ENCODE measurements at regions not wholly inside any gene's neighbourhood (a gene's known extent, or its start where the extent isn't known, plus 50 kb on each side); places are given as distances from the start of the nearest gene placed in this dataset.
A peak's percentile ranks its signal among the peaks of the same experiment; 100 is the strongest.

DNA sequence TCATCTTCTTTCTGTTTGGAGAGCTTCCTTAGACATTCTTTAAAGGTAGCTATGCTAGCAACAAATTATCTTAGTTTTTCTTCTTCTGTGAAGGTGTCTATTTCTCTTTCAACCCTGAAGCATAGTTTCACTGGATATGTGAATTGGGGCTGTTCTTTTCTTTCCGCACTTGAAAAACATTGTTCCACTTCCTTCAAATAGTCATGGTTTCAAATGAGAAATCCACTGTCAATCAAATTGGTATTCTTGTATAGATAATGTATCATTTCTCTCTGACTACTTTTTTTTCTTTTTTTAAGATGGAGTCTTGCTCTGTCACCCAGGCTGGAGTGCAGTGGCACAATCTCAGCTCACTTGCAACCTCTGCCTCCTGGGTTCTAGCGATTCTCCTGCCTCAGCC lies 254.0 kb downstream of the ANAPC1 start:
- Mint-ChIP-seq H3K36me3 (ENCODE audit: insufficient read depth) (peaks cover 3% of the 10 kb centered on the region), H3K4me1 (ENCODE audit: low read depth) (peaks cover 31% of the 10 kb centered on the region), H3K9me3 (peaks cover 38% of the 10 kb centered on the region), H3K27me3 (ENCODE audit: low read depth) (peaks cover 4% of the 10 kb centered on the region), H3K4me3 (no peak overlapping the region)
- DNase-seq, result no peak
- ATAC-seq, result no peak

DNA sequence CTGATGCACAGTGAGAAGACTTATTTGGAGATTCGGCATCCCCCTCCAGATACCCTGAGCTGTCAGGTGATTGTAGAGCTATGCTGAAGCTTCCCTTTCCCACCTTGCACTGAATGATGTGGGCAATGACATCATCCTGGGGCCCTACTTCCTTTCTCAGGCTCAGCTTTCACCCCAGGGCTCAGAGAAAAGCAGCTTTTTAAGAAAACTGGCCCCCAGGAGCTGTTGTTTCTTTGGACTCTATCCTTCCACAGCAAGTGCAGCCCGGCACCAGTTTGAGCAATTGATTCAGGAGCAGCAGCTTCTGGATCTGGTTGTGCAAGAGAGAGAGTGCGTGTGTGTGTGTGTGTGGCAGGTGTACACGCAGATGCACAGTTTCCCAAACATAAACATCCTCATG lies 251.3 kb downstream of the ANAPC1 start:
- ATAC-seq (peak; percentile 70 to 73), DNase-seq (no peak)
- no peak overlapping the region for H3K4me3 Mint-ChIP-seq
- H3K27me3 Mint-ChIP-seq (ENCODE audit: low read depth), result peaks cover 5% of the 10 kb centered on the region
- H3K9me3 Mint-ChIP-seq, result peaks cover 26% of the 10 kb centered on the region
- H3K4me1 Mint-ChIP-seq (ENCODE audit: low read depth), result peaks cover 17% of the 10 kb centered on the region
- H3K36me3 Mint-ChIP-seq (ENCODE audit: insufficient read depth), result peaks cover 3% of the 10 kb centered on the region

DNA sequence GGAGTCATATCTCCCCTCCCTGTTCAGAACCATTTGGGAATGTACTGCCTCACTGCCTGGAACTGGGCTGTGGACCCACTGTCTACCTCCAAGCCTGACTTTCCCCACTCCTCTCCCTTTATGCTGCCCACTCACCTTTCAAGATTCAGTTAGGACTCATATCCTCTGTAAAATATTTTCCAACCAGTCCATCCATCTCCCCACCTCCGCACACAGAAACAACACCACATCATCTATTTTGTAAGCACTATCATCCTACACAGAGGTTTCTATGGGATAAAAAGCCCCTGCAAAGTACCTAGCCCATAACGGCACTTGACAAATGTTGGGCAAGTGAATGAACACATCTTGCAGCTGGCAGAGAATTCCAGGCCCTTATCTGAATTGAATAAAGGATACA lies 250.8 kb downstream of the ANAPC1 start:
- peaks cover under 1% of the 10 kb centered on the region for H3K36me3 Mint-ChIP-seq (ENCODE audit: insufficient read depth)
- H3K27me3 Mint-ChIP-seq (ENCODE audit: low read depth), result peaks cover 5% of the 10 kb centered on the region
- DNase-seq, result no peak
- no peak for ATAC-seq
- H3K9me3 Mint-ChIP-seq, result peaks cover 23% of the 10 kb centered on the region
- no peak overlapping the region for H3K4me3 Mint-ChIP-seq
- H3K4me1 Mint-ChIP-seq (ENCODE audit: low read depth), result peaks cover 17% of the 10 kb centered on the region

DNA sequence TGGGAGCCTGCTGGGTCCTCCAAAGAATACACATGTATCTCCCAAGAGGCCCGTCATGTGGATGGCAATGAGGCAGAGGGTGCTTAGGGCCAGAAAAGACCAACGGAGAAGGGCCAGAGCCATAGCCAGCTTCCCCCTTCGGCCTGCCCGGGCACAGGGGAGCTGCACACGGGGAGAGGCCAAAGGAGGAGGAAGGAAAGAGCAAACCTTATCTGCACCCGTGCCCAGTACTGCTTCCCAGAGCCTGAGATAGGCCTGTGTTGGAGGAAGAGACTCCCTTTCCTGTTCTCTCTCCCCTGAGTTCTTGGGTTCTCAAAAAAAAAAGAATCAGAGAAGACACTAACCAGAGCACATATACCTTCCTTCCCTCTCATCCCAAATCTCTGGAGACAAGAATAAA lies 250.3 kb downstream of the ANAPC1 start:
- no peaks in the 10 kb centered on the region for H3K36me3 Mint-ChIP-seq (ENCODE audit: insufficient read depth)
- ATAC-seq (no peak), DNase-seq (no peak)
- peaks cover 17% of the 10 kb centered on the region for H3K4me1 Mint-ChIP-seq (ENCODE audit: low read depth)
- peaks cover 18% of the 10 kb centered on the region for H3K9me3 Mint-ChIP-seq
- H3K27me3 Mint-ChIP-seq (ENCODE audit: low read depth), result peaks cover 5% of the 10 kb centered on the region
- H3K4me3 Mint-ChIP-seq, result no peak overlapping the region

DNA sequence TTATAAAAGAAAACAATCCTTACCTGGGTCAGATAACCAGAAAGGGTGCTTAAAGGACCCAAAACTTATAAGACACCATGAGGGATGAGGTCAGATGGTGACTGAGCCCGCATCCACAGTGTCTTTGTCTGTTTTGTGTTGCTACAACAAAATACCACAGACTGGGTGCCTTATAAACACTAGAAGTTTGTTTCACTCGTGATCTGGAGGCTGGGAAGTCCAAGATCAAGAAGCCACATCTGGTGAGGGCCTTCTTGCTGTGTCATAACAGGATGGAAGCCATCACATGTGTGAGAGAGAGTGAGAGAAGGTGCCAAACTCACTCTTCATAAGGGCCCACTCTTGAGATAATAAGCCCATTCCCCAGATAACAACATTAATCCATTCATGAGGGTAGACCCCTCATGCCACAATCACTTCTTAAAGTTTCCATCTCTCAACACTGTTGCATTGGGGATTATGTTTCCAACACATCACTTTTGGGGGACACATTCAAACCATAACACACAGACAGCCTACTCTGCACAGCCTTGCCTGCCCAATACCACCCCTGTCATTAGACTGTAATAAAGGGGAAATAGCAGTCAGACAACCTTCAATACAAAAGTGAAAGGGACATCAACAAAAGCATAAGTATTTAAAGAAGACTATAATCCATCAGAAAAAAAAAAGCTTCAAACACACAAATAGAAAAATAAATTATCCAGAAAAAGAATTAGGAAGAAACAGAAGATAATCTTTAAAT lies 249.8 kb downstream of the ANAPC1 start:
- Mint-ChIP-seq H3K27me3 (ENCODE audit: low read depth) (peaks cover 5% of the 10 kb centered on the region), H3K4me1 (ENCODE audit: low read depth) (peaks cover 17% of the 10 kb centered on the region), H3K4me3 (no peak overlapping the region), H3K36me3 (ENCODE audit: insufficient read depth) (no peaks in the 10 kb centered on the region), H3K9me3 (peaks cover 13% of the 10 kb centered on the region)
- DNase-seq, result no peak
- peak; percentile 64 to 71 for ATAC-seq

DNA sequence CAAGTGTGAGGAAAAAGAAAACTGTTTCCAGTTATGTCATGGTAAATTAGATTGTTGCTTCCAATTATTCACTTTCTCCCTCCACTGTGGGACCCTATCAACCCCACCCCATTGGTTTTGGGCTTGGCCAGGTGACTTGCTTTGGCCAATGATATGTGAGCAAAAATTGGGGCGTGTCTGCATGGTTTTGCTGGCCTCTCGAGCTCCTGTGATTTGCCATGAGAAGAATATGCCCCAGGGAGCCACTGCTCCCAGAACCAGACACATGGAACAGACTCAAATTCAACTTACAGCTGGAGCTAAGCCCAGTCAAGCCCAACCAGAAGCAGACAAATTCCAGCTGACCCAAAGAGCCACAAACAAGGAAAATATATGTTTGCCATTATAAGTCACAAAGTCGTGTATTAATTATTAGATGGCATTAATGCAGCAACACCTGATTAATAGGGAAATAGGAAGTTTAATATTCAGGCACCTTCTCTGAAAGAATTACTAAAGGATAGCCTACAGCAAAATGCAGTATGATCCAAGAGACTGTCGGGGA lies 248.9 kb downstream of the ANAPC1 start:
- Mint-ChIP-seq H3K27me3 (ENCODE audit: low read depth) (peaks cover 8% of the 10 kb centered on the region), H3K4me3 (no peak overlapping the region), H3K9me3 (peaks cover 8% of the 10 kb centered on the region), H3K36me3 (ENCODE audit: insufficient read depth) (no peaks in the 10 kb centered on the region), H3K4me1 (ENCODE audit: low read depth) (peaks cover 17% of the 10 kb centered on the region)
- ATAC-seq, result no peak
- no peak for DNase-seq

DNA sequence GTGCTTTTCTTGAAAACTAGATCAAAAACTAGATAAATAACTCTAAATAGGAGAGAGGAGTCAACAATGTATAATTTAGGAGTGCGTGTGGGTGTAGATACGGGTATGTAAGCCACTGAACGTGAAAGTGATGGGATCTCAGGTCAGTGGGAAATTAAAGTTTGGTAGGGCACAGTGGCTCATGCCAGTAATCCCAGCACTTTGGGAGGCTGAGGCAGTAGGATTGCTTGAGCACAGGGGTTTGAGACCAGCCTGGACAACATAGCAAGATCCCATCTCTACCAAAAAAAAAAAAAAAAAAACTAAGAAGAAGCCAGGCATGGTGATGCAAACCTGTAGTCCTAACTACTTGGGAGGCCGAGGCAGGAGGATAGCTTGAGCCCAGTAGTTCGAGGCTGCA lies 247.1 kb downstream of the ANAPC1 start:
- Mint-ChIP-seq H3K36me3 (ENCODE audit: insufficient read depth) (no peaks in the 10 kb centered on the region), H3K27me3 (ENCODE audit: low read depth) (peaks cover 13% of the 10 kb centered on the region), H3K4me3 (no peak overlapping the region), H3K4me1 (ENCODE audit: low read depth) (peaks cover 17% of the 10 kb centered on the region), H3K9me3 (no peaks in the 10 kb centered on the region)
- ATAC-seq, result no peak
- no peak for DNase-seq

DNA sequence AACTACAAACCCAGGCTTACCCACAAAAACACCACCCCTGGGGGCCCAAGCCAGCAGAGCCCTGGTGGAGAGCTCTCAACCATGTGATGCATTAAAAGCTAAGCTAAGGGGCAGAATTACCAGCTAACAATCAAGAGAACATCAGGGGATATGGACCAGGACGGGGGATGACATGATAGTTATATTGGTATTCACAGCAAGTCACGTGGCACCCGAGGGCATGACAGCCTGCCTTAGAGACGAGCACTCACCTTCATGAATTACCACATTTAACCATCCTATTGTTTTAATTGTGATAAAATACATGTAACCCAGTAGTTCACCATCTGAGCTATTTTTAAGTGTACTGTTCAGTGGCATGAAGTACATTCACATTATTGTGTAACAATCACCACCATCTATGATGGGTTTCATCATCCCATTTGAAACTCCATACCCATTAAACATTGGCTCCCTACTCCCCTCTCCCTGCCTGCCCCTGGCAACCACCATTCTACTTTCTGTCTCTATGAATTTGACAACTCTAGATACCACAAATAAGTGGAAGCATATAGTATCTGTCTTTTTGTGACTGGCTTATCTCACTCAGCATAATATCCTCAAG lies 245.6 kb downstream of the ANAPC1 start:
- no peak for ATAC-seq
- H3K9me3 Mint-ChIP-seq, result no peaks in the 10 kb centered on the region
- peaks cover 6% of the 10 kb centered on the region for H3K4me1 Mint-ChIP-seq (ENCODE audit: low read depth)
- DNase-seq, result no peak
- H3K27me3 Mint-ChIP-seq (ENCODE audit: low read depth), result peaks cover 11% of the 10 kb centered on the region
- H3K36me3 Mint-ChIP-seq (ENCODE audit: insufficient read depth), result no peaks in the 10 kb centered on the region
- H3K4me3 Mint-ChIP-seq, result no peak overlapping the region

DNA sequence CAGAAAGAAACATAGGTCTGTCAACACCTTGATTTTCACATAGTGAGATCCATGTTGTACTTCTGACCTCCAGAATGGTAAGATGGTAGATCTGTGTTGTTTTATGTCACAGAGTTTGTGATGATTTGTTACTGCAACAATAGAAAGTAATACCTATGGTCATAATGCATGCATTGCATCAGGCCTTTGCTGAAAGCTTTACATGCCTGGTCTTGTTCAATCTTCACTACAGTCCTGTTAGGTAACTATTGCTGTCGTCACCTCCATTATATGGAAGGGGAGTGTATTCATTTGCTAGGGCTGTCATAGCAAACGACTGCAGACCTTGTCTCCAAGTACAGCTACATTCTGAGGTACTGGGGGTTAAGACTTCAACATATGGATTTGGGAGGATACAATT lies 243.5 kb downstream of the ANAPC1 start:
- Mint-ChIP-seq H3K9me3 (no peaks in the 10 kb centered on the region), H3K4me3 (no peak overlapping the region), H3K4me1 (ENCODE audit: low read depth) (no peaks in the 10 kb centered on the region), H3K36me3 (ENCODE audit: insufficient read depth) (no peaks in the 10 kb centered on the region), H3K27me3 (ENCODE audit: low read depth) (peaks cover 11% of the 10 kb centered on the region)
- no peak for ATAC-seq
- no peak for DNase-seq

DNA sequence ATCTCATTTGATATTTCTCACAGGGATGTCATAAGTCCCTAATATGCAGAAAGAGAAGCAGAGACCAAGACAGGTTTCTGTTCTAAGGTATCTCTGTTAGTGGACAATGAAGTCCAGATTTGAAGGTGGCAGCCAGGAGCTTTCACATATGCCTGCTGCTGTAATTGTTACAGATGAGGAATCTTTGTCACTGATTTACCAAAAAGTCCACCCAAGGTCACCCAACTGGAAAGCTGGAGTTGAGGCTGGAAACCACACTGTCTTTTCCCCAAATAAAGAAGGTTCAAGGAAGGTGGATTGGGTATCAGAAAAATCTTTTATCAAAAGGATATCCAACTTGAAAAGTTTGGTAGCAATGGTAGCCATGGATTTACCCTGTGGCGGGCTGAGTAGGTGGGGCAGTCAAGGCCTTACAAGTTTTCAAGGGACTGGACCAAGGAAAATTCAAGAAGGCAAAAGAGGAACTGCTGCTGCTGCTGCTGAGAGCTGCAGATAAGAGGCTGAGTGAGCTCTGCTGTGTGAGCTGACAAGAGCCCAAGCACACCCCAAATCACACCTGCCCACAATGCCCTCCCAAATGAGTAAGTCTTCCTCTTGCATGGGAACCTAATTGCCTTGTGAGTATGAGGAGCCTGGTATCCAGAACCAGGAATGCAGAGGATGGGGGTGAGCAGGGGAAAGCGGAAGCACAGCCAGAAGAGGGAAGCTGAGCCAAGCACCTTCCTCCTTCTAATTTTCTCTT lies 241.2 kb downstream of the ANAPC1 start:
- DNase-seq (no peak), ATAC-seq (no peak)
- Mint-ChIP-seq H3K4me1 (ENCODE audit: low read depth) (no peaks in the 10 kb centered on the region), H3K27me3 (ENCODE audit: low read depth) (peaks cover 15% of the 10 kb centered on the region), H3K4me3 (no peak overlapping the region), H3K36me3 (ENCODE audit: insufficient read depth) (peaks cover 1% of the 10 kb centered on the region), H3K9me3 (peaks cover 17% of the 10 kb centered on the region)

DNA sequence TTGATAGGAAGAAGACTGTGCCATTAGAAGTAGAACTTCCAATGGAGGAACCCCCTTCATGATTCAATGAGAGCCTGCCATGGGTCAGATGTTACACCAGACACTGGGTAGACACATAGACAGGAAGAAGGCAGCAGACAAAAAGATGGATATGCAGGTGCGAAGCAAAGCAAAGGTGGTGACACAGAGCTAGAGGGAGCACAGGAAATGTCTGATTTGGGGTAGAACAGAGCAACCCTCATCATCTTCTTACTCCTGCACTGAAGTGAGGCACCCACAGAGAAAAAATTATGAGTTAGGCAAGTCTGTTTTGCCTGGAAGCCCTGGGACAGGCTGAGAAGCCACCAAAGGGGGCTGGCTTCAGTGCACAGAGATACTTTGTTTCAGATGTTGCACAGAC lies 240.2 kb downstream of the ANAPC1 start:
- no peak for ATAC-seq
- peaks cover 15% of the 10 kb centered on the region for H3K27me3 Mint-ChIP-seq (ENCODE audit: low read depth)
- H3K4me1 Mint-ChIP-seq (ENCODE audit: low read depth), result no peaks in the 10 kb centered on the region
- H3K36me3 Mint-ChIP-seq (ENCODE audit: insufficient read depth), result peaks cover 1% of the 10 kb centered on the region
- H3K9me3 Mint-ChIP-seq, result peaks cover 17% of the 10 kb centered on the region
- DNase-seq, result no peak
- no peak overlapping the region for H3K4me3 Mint-ChIP-seq

DNA sequence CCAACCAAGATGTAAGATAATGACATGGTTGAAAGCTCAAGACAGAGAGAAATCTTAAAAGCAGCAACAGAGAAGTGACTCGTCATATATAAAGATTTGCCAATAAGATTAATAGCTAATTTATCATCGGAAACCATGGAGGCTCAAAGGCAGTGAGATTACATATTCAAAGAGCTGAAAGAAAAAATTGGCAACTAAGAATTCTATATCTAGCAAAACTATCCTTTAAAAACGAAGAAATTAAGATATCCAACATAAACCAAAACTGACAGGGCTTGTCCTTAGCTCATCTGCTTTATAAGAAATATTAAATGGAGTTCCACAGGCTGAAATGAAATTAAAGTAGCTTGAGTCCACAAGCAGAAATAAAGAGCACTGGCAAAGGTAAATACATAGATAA lies 236.6 kb downstream of the ANAPC1 start:
- peaks cover 6% of the 10 kb centered on the region for H3K4me1 Mint-ChIP-seq (ENCODE audit: low read depth)
- DNase-seq (no peak), ATAC-seq (no peak)
- H3K36me3 Mint-ChIP-seq (ENCODE audit: insufficient read depth), result peaks cover 1% of the 10 kb centered on the region
- H3K9me3 Mint-ChIP-seq, result peaks cover 17% of the 10 kb centered on the region
- H3K27me3 Mint-ChIP-seq (ENCODE audit: low read depth), result peaks cover 7% of the 10 kb centered on the region
- no peak overlapping the region for H3K4me3 Mint-ChIP-seq

DNA sequence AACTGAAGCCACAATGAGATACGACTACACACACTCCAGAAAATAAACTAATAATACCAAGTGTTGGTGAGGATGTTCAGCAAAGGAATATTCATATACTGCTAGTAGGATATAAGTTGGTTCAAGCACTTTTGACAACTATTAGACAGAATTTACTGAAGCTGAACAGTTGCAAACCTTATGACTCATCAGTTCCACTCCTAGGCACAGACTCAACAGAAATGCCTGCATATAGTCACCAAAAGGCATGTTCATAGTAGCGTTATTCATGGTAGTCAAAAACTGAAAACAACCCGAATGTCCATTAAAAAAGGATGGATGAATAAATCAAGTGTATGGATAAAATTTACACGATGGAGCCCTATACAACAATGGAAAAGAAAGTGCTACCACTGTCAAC lies 232.0 kb downstream of the ANAPC1 start:
- Mint-ChIP-seq H3K9me3 (peaks cover 7% of the 10 kb centered on the region), H3K4me1 (ENCODE audit: low read depth) (peaks cover 6% of the 10 kb centered on the region), H3K27me3 (ENCODE audit: low read depth) (peaks cover 2% of the 10 kb centered on the region), H3K4me3 (no peak overlapping the region), H3K36me3 (ENCODE audit: insufficient read depth) (no peaks in the 10 kb centered on the region)
- ATAC-seq (peak; percentile 43 to 48), DNase-seq (no peak)

DNA sequence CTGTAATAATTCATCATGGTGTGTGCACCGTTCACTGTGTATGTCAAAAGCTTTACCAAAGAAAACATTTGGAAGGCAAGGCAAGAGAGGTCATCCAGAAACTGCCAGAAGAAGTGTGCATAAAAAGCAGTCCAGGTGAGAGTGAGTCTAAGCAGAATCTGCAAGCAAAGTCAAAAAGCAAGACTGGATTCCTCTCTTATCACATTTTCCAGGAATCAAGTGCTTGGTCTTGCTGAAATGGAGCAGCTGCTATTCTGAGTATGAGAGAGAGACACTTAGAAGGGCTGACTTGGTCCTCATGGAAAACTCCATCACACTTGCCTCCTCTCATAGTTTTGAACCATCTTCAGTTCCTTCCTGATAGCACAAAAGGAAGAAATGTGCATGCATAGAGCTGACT lies 231.3 kb downstream of the ANAPC1 start:
- H3K4me1 Mint-ChIP-seq (ENCODE audit: low read depth), result peaks cover 6% of the 10 kb centered on the region
- DNase-seq (no peak), ATAC-seq (no peak)
- H3K27me3 Mint-ChIP-seq (ENCODE audit: low read depth), result peaks cover 1% of the 10 kb centered on the region
- no peaks in the 10 kb centered on the region for H3K36me3 Mint-ChIP-seq (ENCODE audit: insufficient read depth)
- no peak overlapping the region for H3K4me3 Mint-ChIP-seq
- H3K9me3 Mint-ChIP-seq, result peaks cover under 1% of the 10 kb centered on the region
